Stimulated activated CD4-positive, alpha-beta T cell treated with anti-CD3 and anti-CD28 coated beads, Interleukin-12 subunit alpha, Interleukin-12 subunit beta, amount 100 ng/mL, for 48 hours (primary cell): ENCODE measurements at regions not wholly inside any gene's neighbourhood (a gene's known extent, or its start where the extent isn't known, plus 50 kb on each side); places are given as distances from the start of the nearest gene placed in this dataset.
"Not testable (repeated sequence)": the region's sequence is repeated elsewhere in the genome, so short reads cannot be mapped to it uniquely, and the experiment has no call there.

Experiments
- DNase-seq, 3 donors: peaks; one replicate each; pipeline ENCODE4 v3.0.0-alpha.2; 2020; ENCODE audit warnings: low read depth in 2 of 3, low spot score in 1 of 3

GRCh38 chr4:53717064-53717549, 125.8 kb upstream of the LNX1 start:
- DNase-seq = no peak

GRCh38 chr4:53716471-53717063, 125.3 kb upstream of the LNX1 start:
- no peak for DNase-seq

- DNase-seq = no peak
These were observed 124.7 kb upstream of the LNX1 start for GRCh38 chr4:53716011-53716410.

GRCh38 chr4:53714236-53715140, 123.2 kb upstream of the LNX1 start:
- DNase-seq = no peak

- DNase-seq = no peak
These were observed 122.5 kb upstream of the LNX1 start for GRCh38 chr4:53713767-53714166.

GRCh38 chr4:53713296-53713695, 122.0 kb upstream of the LNX1 start:
- no peak for DNase-seq

GRCh38 chr4:53712408-53713020, 121.2 kb upstream of the LNX1 start:
- DNase-seq = no peak

GRCh38 chr4:53711926-53712325, 120.6 kb upstream of the LNX1 start:
- DNase-seq = no peak

- DNase-seq = no peak
These were observed 118.4 kb upstream of the LNX1 start for GRCh38 chr4:53709693-53710092.

GRCh38 chr4:53707491-53707890, 116.2 kb upstream of the LNX1 start:
- DNase-seq = no peak

GRCh38 chr4:53706422-53707032, 115.2 kb upstream of the LNX1 start:
- no peak for DNase-seq

GRCh38 chr4:53705972-53706371, 114.7 kb upstream of the LNX1 start:
- DNase-seq = no peak

GRCh38 chr4:53705151-53705764, 114.0 kb upstream of the LNX1 start:
- DNase-seq = no peak

GRCh38 chr4:53704329-53704728, 113.0 kb upstream of the LNX1 start:
- no peak for DNase-seq

- no peak for DNase-seq
These were observed 112.0 kb upstream of the LNX1 start for GRCh38 chr4:53703267-53703655.

GRCh38 chr4:53702334-53703266, 111.3 kb upstream of the LNX1 start:
- no peak for DNase-seq

GRCh38 chr4:53701260-53701659, 110.0 kb upstream of the LNX1 start:
- not testable (repeated sequence) for DNase-seq

- DNase-seq = not testable (repeated sequence)
These were observed 108.0 kb upstream of the LNX1 start for GRCh38 chr4:53699310-53699709.

- no peak for DNase-seq
These were observed 105.9 kb upstream of the LNX1 start for GRCh38 chr4:53697016-53697685.
